Transverse colon (tissue), 4 donors: ENCODE measurements at regions not wholly inside any gene's neighbourhood (a gene's known extent, or its start where the extent isn't known, plus 50 kb on each side); places are given as distances from the start of the nearest gene placed in this dataset.

Source experiments
- DNase-seq: peaks from one replicate; pipeline ENCODE4 v3.0.0-alpha.2; 2019
- H3K27ac ChIP-seq, 4 donors: fragments of 200-600 bp; sonication (generic); 2 replicates each; pipeline ENCODE4 v1.5.1; 2016 to 2018; ENCODE audit warnings: inconsistent platforms in 4 of 4
- H3K27me3 ChIP-seq: fragments of 200-600 bp; sonication (generic); 2 replicates; pipeline ENCODE4 v1.5.1; 2017; ENCODE audit warnings: inconsistent platforms
- H3K36me3 ChIP-seq, 4 donors: fragments of 200-600 bp; sonication (generic); 2 replicates each; pipeline ENCODE4 v1.5.1; 2017 to 2019; ENCODE audit warnings: inconsistent platforms in 4 of 4
- H3K4me1 ChIP-seq, 4 donors: fragments of 200-600 bp; sonication (generic); 2 replicates each; pipeline ENCODE4 v1.5.1; 2017 to 2020; ENCODE audit warnings: inconsistent platforms in 4 of 4
- H3K4me3 ChIP-seq, 4 donors: fragments of 200-600 bp; sonication (generic); 1 replicate in 1 of 4; 2 replicates in 3 of 4; pipeline versions ENCODE4 v1.5.1 to v1.6.1; 2017 to 2019; ENCODE audit warnings: inconsistent platforms in 4 of 4
- H3K9me3 ChIP-seq, 2 donors: fragments of 200-600 bp; sonication (generic); 2 replicates each; pipeline ENCODE4 v1.5.1; 2017 to 2019; ENCODE audit warnings: inconsistent platforms in 2 of 2
- CTCF ChIP-seq, 5 experiments: fragments of 200-600 bp in 3 of 5; fragments of 450-650 bp in 2 of 5; sonication (generic) in 3 of 5; IDR thresholded peaks; 1 replicate in 2 of 5; 2 replicates in 3 of 5; pipeline ENCODE4 v1.5.1; 2016 to 2017; ENCODE audit warnings: antibody characterized with exemption in 5 of 5, inconsistent platforms in 3 of 5, mild to moderate bottlenecking in 2 of 5, moderate library complexity in 1 of 5
- EP300 ChIP-seq: sonication (generic); formaldehyde crosslinking; IDR thresholded peaks from one replicate; pipeline ENCODE4 v1.6.1; 2017; ENCODE audit warnings: antibody characterized with exemption, low read depth
- POLR2A ChIP-seq: fragments of 450-650 bp; IDR thresholded peaks from one replicate; pipeline ENCODE4 v1.6.1; 2016; ENCODE audit warnings: antibody characterized with exemption, mild to moderate bottlenecking, moderate library complexity
- POLR2AphosphoS5 ChIP-seq, 3 donors: sonication (generic); formaldehyde crosslinking; IDR thresholded peaks; one replicate each; pipeline ENCODE4 v1.6.1; 2016; ENCODE audit warnings: antibody characterized with exemption in 3 of 3
- WGBS, 2 donors: methylation state at CpG; one replicate each; pipeline ENCODE4 v1.1.5; 2018; ENCODE audit warnings: low coverage in 1 of 2; 5-methylcytosine and 5-hydroxymethylcytosine counted together
- in situ Hi-C, 4 donors: fragments of 200-750 bp; cut with MboI; loops; one replicate each; pipeline versions ENCODE4 v1.15.0 to v1.15.1; 2017; ENCODE audit warnings: low sequenced_read_pairs in 3 of 4, low pct_ligation_motif_present in 1 of 4, low pct_unique_long_range_greater_than_20kb in 1 of 4
- intact Hi-C: fragments of 100-400 bp; cut with DNase I; formaldehyde crosslinking; loops from one replicate; pipeline ENCODE4 v1.15.1; 2023; ENCODE audit warnings: low total_unique reads

GRCh38 chr11:32187111-32187510 is 96.2 kb downstream of the RCN1 start:
- Histone ChIP-seq H3K4me3 (no peak overlapping the region), H3K36me3 (no peaks in the 10 kb centered on the region), H3K4me1 (no peaks in the 10 kb centered on the region), H3K27ac (no peak overlapping the region), H3K9me3 (no peaks in the 10 kb centered on the region), H3K27me3 (no peaks in the 10 kb centered on the region)
- in situ Hi-C loops (loop anchor here in 1 of 4 donors (25.0 kb wide), 1 partner anchor 950 kb away; no protein-coding TSS in a partner anchor), intact Hi-C loops (no loop called here)
- TF ChIP-seq POLR2A (no peak), POLR2AphosphoS5 (IDR thresholded peaks at IDR 0.05) (no peak), CTCF (IDR thresholded peaks at IDR 0.05) (no peak), EP300 (no peak)
- no peak for DNase-seq

GRCh38 chr11:32188785-32189184 is 97.9 kb downstream of the RCN1 start:
- 60 to 77% methylated on average over 1 to 4 of the region's 4 CpGs for WGBS, 2 donors
- Histone ChIP-seq H3K27me3 (no peaks in the 10 kb centered on the region), H3K4me1 (no peaks in the 10 kb centered on the region), H3K4me3 (no peak overlapping the region), H3K9me3 (no peaks in the 10 kb centered on the region), H3K27ac (no peak overlapping the region), H3K36me3 (no peaks in the 10 kb centered on the region)
- in situ Hi-C loops: loop anchor here in 1 of 4 donors (25.0 kb wide), 1 partner anchor 951 kb away; no protein-coding TSS in a partner anchor
- no peak for DNase-seq
- intact Hi-C loops: no loop called here
- TF ChIP-seq EP300 (no peak), CTCF (IDR thresholded peaks at IDR 0.05) (no peak), POLR2A (no peak), POLR2AphosphoS5 (IDR thresholded peaks at IDR 0.05) (no peak)

GRCh38 chr11:32196137-32196536 is 105.3 kb downstream of the RCN1 start:
- Histone ChIP-seq H3K36me3 (no peaks in the 10 kb centered on the region), H3K27ac (no peak overlapping the region), H3K4me1 (no peaks in the 10 kb centered on the region), H3K9me3 (no peaks in the 10 kb centered on the region), H3K27me3 (peaks cover 3% of the 10 kb centered on the region), H3K4me3 (no peak overlapping the region)
- intact Hi-C loops (no loop called here), in situ Hi-C loops (loop anchor here in 1 of 4 donors (25.0 kb wide), 1 partner anchor 959 kb away; no protein-coding TSS in a partner anchor)
- whole genome bisulfite sequencing, 2 donors: 29 to 44% methylated on average over 1 of the region's 1 CpG
- no peak for TF ChIP-seq POLR2A
- no peak for TF ChIP-seq EP300
- no peak for TF ChIP-seq CTCF (IDR thresholded peaks at IDR 0.05)
- no peak for TF ChIP-seq POLR2AphosphoS5 (IDR thresholded peaks at IDR 0.05)
- no peak for DNase-seq

GRCh38 chr11:32198053-32198452 is 107.2 kb downstream of the RCN1 start:
- 81 to 92% methylated on average over 2 of the region's 2 CpGs for WGBS, 2 donors
- Histone ChIP-seq H3K27me3 (peaks cover 3% of the 10 kb centered on the region), H3K4me3 (no peak overlapping the region), H3K9me3 (no peaks in the 10 kb centered on the region), H3K36me3 (no peaks in the 10 kb centered on the region), H3K27ac (no peak overlapping the region), H3K4me1 (no peaks in the 10 kb centered on the region)
- TF ChIP-seq POLR2AphosphoS5 (IDR thresholded peaks at IDR 0.05): no peak
- TF ChIP-seq POLR2A: no peak
- TF ChIP-seq EP300: no peak
- no peak for TF ChIP-seq CTCF (IDR thresholded peaks at IDR 0.05)
- intact Hi-C loops: no loop called here
- in situ Hi-C loops: loop anchor here in 1 of 4 donors (25.0 kb wide), 1 partner anchor 961 kb away; no protein-coding TSS in a partner anchor
- DNase-seq: no peak
